Activated CD4-positive, alpha-beta T cell treated with anti-CD3 and anti-CD28 coated beads for 36 hours (primary cell): ENCODE measurements at regions not wholly inside any gene's neighbourhood (a gene's known extent, or its start where the extent isn't known, plus 50 kb on each side); places are given as distances from the start of the nearest gene placed in this dataset.
A peak's percentile ranks its signal among the peaks of the same experiment; 100 is the strongest.
"Not testable (repeated sequence)": the region's sequence is repeated elsewhere in the genome, so short reads cannot be mapped to it uniquely, and the experiment has no call there.

ENCODE experiments used
- ATAC-seq: fragments of 200-7000 bp; cut with Tn5 transposase; one replicate; pipeline ENCODE4 v1.10.0; 2021; ENCODE audit warnings: mild to moderate bottlenecking, moderate library complexity
- CTCF ChIA-PET: fragments of 350-600 bp; sonication (Branson Sonifier 250); formaldehyde crosslinking; loops from one replicate; lab custom pipeline; 2021; ENCODE audit warnings: antibody characterized with exemption; lab: Charles Lee
- POLR2A ChIA-PET: fragments of 350-600 bp; sonication (Branson Sonifier 250); formaldehyde crosslinking; loops from one replicate; lab custom pipeline; 2021; ENCODE audit warnings: antibody characterized with exemption, inconsistent platforms; lab: Charles Lee
- DNase-seq: peaks from one replicate; pipeline ENCODE4 v3.0.0-alpha.2; 2020
- H3K27ac Mint-ChIP-seq: one replicate; pipeline ENCODE4 v1.8.0; 2021; ENCODE audit warnings: mixed read lengths
- H3K27me3 Mint-ChIP-seq: one replicate; pipeline ENCODE4 v1.8.0; 2021; ENCODE audit warnings: mixed read lengths
- H3K36me3 Mint-ChIP-seq: one replicate; pipeline ENCODE4 v1.8.0; 2021; ENCODE audit warnings: low read depth, mixed read lengths
- H3K4me1 Mint-ChIP-seq: one replicate; pipeline ENCODE4 v1.8.0; 2021; ENCODE audit warnings: mixed read lengths
- H3K4me3 Mint-ChIP-seq: one replicate; pipeline ENCODE4 v1.8.0; 2021; ENCODE audit warnings: mild to moderate bottlenecking, moderate library complexity, mixed read lengths
- H3K9me3 Mint-ChIP-seq: one replicate; pipeline ENCODE4 v1.8.0; 2021; ENCODE audit warnings: low read depth, mixed read lengths
- intact Hi-C, 2 experiments: fragments of 100-400 bp; cut with DNase I in 1 of 2; cut with micrococcal nuclease in 1 of 2; formaldehyde crosslinking; loops; one replicate each; pipeline versions ENCODE4 v1.14.2 to v1.15.1; 2022 to 2024; cut with DNase I, micrococcal nuclease

DNA sequence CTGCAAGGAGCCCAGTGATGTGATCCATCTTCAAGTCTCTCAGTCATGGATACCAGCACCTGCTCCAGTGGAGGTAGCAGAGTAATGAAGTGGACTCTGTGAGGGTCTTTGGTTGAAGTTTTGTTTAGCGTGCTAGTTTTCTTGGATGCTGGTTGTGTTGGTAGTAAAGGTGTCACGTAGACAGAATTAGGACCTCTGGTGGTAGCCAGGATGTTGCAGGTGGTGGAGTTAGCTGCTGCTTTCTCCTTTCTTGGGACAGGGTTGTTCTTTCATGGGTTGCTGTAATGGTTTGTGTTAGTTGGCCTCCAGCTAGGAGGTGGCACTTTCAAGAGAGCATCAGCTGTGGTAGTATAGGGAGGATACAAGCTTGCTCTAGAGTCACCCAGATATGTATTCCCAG, 125.2 kb downstream of the ANXA2 start:
- CTCF ChIA-PET, result interaction anchor here (0.9 to 1.7 kb wide), 3 partner anchors 9 to 53 kb away, joined by 3 to 4 read pairs (median 3); no protein-coding TSS in a partner anchor
- peaks cover 7% of the 10 kb centered on the region for H3K9me3 Mint-ChIP-seq
- H3K27ac Mint-ChIP-seq, result no peak overlapping the region
- intact Hi-C loops, result loop anchor here in 1 of 2 experiments (5.0 kb wide), 1 partner anchor 50 kb away; no protein-coding TSS in a partner anchor
- H3K36me3 Mint-ChIP-seq, result no peaks in the 10 kb centered on the region
- ATAC-seq (no peak), DNase-seq (no peak)
- POLR2A ChIA-PET, result no interaction called here
- H3K27me3 Mint-ChIP-seq, result peaks cover 22% of the 10 kb centered on the region
- H3K4me3 Mint-ChIP-seq, result no peak overlapping the region
- H3K4me1 Mint-ChIP-seq, result no peaks in the 10 kb centered on the region

DNA sequence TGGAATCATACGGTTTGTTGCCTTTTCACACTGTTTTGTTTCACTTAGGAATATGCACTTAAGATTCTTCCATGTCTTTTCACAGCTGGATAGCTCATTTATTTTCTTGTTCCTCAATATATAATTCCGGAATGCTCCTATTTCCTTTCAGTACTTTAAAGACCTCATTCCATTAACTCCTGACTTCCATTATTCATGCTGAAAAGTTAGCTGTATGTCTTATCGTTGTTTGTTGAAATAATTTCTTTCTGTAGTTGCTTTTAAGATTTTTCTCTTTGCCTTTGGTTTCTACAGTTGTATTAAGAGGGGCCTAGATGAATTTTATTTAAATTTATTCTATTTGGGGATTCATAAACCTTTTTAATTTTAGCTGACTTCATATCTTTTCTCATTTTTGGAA, 122.2 kb downstream of the ANXA2 start:
- POLR2A ChIA-PET, result interaction anchor here (0.7 kb wide), 1 partner anchor 24 kb away, joined by 3 read pairs; no protein-coding TSS in a partner anchor
- CTCF ChIA-PET, result no interaction called here
- no peak overlapping the region for H3K4me3 Mint-ChIP-seq
- H3K4me1 Mint-ChIP-seq, result no peaks in the 10 kb centered on the region
- DNase-seq (no peak), ATAC-seq (no peak)
- intact Hi-C loops, result no loop called here
- H3K36me3 Mint-ChIP-seq, result no peaks in the 10 kb centered on the region
- H3K27me3 Mint-ChIP-seq, result peaks cover 24% of the 10 kb centered on the region
- peaks cover 7% of the 10 kb centered on the region for H3K9me3 Mint-ChIP-seq
- H3K27ac Mint-ChIP-seq, result no peak overlapping the region

DNA sequence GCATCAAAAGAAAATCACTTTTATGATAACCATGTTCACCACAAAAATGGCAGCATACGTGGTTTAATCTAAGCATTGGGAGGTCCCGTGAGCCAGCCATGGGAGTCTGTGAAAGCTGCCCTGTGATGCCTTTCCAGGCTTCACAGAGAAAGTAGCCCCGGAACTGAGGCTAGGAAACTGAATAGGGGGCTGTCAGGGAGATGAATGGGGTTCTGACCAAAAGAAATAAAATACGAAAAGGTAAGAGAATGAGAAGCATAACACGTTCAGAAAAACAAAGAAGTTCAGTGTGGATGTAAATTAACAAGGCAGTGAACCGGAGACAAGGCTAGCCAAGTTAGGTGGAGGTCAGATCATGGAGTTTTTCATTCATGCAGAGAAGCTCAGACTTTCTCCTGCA, 118.9 kb downstream of the ANXA2 start:
- Mint-ChIP-seq H3K27ac (no peak overlapping the region), H3K36me3 (no peaks in the 10 kb centered on the region), H3K4me1 (no peaks in the 10 kb centered on the region), H3K4me3 (no peak overlapping the region), H3K27me3 (peaks cover 20% of the 10 kb centered on the region), H3K9me3 (peaks cover 7% of the 10 kb centered on the region)
- ATAC-seq (no peak), DNase-seq (no peak)
- intact Hi-C loops, result no loop called here
- CTCF ChIA-PET, result interaction anchor here (1.3 kb wide), 1 partner anchor 48 kb away, joined by 3 read pairs; no protein-coding TSS in a partner anchor
- POLR2A ChIA-PET, result no interaction called here

DNA sequence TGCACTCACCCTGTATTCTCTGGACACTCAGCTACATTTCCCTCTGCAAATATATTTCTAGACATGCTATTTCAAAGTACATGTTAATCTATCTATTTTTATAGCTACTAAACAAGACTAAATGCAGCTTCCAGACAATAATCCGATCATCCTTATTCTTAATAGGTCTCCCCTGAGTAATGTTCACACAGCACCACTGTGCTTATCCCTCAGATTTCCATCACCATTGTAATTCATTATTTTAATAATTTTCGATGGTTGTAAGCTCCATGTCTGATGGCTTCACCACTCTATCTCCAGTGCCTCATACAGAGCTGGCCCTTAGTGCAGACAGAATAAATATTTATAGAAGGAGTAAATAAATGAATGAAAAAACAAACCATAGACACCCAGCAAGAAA, 117.5 kb downstream of the ANXA2 start:
- no peak overlapping the region for H3K27ac Mint-ChIP-seq

DNA sequence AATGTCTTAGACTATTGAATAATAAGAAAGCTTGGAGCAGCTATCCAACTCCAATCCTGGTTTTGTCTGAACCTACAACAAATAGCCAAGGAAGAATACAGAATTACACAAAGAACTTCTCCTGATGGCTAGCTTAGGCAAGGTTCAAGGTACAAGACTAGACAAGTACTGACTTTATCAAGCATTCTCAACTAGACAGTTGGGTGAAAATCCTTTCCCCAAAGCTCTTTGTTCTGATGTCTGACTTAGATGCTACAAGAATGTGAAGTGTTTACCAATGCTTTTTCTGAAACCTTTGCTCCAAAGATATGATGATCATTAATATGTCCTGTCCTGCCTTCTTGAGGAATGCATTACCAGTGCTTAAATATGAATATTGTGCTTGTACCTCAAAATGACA, 113.8 kb downstream of the ANXA2 start:
- Mint-ChIP-seq H3K27me3 (peaks cover 11% of the 10 kb centered on the region), H3K4me3 (no peak overlapping the region), H3K9me3 (no peaks in the 10 kb centered on the region), H3K36me3 (no peaks in the 10 kb centered on the region), H3K27ac (no peak overlapping the region), H3K4me1 (no peaks in the 10 kb centered on the region)
- no peak for DNase-seq
- ChIA-PET POLR2A (no interaction called here), CTCF (interaction anchor here (0.6 to 1.2 kb wide), 2 partner anchors 43 to 78 kb away, joined by 3 read pairs; no protein-coding TSS in a partner anchor)
- ATAC-seq, result no peak
- intact Hi-C loops, result no loop called here

More for the DNA sequence above, 117.5 kb downstream of the ANXA2 start:
- no peak for DNase-seq
- Mint-ChIP-seq H3K27me3 (peaks cover 21% of the 10 kb centered on the region), H3K4me3 (no peak overlapping the region), H3K36me3 (no peaks in the 10 kb centered on the region), H3K4me1 (no peaks in the 10 kb centered on the region), H3K9me3 (peaks cover 5% of the 10 kb centered on the region)
- intact Hi-C loops, result no loop called here
- ChIA-PET POLR2A (no interaction called here), CTCF (no interaction called here)
- ATAC-seq, result no peak

DNA sequence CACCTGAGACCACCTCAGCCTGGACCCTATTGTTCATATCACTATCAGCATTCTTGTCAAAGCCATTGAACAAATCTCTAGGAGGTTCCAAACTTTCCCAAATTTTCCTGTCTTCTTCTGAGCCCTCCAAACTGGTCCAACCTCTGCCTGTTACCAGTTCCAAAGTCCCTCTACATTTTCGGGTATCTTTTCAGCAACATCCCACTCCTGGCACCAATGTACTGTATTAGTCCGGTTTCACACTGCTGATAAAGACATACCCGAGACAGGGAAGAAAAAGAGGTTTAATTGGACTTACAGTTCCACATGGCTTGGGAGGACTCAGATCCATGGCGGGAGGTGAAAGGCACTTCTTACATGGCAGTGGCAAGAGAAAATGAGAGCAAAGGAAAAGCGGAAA, 101.9 kb downstream of the ANXA2 start:
- ATAC-seq, H3K36me3 Mint-ChIP-seq, DNase-seq, H3K27ac Mint-ChIP-seq, intact Hi-C loops, CTCF ChIA-PET, POLR2A ChIA-PET, H3K4me3 Mint-ChIP-seq, H3K9me3 Mint-ChIP-seq, H3K4me1 Mint-ChIP-seq, H3K27me3 Mint-ChIP-seq: not testable (repeated sequence)

DNA sequence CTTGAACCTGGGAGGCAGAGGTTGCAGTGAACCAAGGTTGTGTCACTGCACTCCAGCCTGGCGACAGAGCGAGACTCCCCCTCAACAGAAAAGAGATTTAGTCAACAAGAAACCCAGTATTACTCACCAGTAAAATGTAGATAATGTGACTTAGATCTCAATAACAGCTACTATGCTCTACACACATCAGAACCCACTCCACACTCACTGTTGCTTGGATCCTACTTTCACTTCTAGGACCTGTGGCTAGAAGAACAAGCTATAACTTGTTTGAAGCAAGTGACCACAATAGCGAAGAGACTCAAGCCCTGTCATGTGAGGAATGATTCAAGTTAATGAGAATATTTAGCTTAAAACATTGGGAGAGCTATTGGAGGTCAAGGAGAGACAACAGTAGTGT, 100.7 kb downstream of the ANXA2 start:
- no peak overlapping the region for H3K4me3 Mint-ChIP-seq
- ChIA-PET CTCF (interaction anchor here (1.7 kb wide), 1 partner anchor 29 kb away, joined by 5 read pairs; no protein-coding TSS in a partner anchor), POLR2A (interaction anchor here (0.6 kb wide), 1 partner anchor 413 kb away, joined by 3 read pairs; no protein-coding TSS in a partner anchor)
- H3K27ac Mint-ChIP-seq, result no peak overlapping the region
- no peaks in the 10 kb centered on the region for H3K4me1 Mint-ChIP-seq
- DNase-seq (peak; percentile 12), ATAC-seq (peak; percentile 51)
- no peaks in the 10 kb centered on the region for H3K36me3 Mint-ChIP-seq
- no peaks in the 10 kb centered on the region for H3K27me3 Mint-ChIP-seq
- intact Hi-C loops, result no loop called here
- peaks cover 2% of the 10 kb centered on the region for H3K9me3 Mint-ChIP-seq
